ENCODE measurements at regions not wholly inside any gene's neighbourhood (a gene's known extent, or its start where the extent isn't known, plus 50 kb on each side); places are given as distances from the start of the nearest gene placed in this dataset.

DNA sequence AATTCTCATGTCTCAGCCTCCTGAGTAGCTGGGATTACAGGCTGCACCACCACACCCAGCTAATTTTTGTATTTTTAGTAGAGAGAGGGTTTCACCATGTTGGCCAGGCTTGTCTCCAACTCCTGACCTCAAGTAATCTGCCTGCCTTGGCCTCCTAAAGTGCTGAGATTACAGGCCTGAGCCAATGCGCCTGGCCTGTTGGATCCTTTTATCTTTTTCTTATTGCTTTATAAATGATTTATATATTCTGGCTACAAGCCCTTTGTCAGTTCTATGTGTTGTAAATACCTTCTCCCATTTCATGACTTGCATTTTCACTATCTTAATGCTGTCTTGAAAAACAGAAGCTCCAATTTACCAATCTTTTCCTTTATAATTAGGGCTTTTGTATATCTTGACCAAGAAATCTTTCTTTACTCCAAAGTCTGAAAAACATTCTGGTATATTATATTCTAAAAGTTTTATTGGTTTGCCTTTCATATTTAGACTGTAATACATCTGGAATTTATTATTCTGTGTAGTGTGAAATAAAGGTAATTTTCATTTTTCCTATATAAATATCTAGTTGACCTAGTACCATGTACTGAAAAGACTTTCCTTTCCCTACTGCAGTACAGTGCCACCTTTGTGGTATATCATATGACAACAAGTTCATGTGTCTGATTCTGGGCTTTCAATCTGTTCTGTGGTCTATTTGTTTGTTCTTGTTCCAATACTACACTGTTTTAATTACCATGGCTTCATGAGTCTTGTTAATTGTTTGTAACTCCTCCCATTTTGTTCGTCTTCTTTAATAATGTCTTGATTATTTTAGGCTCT, 52.9 kb upstream of the RNU6-1 start:
- DNase-seq: no peak

DNA sequence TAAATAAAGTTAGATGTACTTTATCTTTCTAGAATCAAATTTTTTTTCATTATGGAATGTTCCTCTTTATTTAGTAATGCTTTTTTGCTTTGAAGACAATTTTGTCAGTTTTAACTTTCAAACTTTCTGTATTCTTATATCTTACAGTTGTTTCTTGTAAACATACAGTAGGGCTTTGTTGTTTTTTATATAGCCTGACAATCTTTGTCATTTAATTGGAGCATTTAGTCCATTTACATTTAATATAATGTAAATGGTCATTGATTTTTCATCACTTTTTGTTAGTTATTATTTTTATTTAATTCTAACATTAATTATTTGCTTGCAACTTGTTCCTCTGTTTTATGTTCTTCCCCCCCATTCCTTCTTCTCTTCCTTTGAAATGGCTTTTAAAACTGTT, 55.4 kb upstream of the RNU6-1 start:
- no peak for DNase-seq

DNA sequence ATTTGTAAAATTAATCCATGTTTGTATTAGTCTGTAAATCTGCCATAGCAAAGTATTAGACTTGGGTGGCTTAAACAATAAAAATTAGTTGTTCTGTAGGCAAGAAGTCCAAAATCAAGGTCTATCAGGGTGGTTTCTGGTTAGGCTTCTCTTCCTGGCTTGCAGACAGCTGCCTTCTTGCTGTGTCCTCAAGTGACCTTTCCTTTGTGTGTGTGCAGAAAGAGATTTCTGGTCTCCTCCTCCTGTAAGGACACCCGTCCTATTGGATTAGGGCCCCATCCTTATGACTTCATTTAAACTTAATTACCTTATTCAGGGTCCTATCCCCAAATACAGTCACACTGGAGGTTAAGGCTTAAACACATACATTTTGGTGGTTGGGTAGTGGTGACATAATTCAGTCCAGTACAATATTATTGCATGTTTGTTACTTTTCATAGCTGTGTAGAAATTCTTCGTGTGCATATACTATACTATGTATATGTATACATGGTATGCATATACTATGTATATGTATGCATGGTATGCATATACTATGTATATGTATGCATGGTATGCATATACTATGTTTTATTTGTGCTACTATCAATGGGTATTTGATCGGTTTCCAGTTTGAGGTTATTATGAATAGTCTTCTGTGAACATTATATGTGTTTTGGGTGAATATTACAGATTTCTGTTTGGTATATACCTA, 57.9 kb upstream of the RNU6-1 start:
- no peak for DNase-seq

DNA sequence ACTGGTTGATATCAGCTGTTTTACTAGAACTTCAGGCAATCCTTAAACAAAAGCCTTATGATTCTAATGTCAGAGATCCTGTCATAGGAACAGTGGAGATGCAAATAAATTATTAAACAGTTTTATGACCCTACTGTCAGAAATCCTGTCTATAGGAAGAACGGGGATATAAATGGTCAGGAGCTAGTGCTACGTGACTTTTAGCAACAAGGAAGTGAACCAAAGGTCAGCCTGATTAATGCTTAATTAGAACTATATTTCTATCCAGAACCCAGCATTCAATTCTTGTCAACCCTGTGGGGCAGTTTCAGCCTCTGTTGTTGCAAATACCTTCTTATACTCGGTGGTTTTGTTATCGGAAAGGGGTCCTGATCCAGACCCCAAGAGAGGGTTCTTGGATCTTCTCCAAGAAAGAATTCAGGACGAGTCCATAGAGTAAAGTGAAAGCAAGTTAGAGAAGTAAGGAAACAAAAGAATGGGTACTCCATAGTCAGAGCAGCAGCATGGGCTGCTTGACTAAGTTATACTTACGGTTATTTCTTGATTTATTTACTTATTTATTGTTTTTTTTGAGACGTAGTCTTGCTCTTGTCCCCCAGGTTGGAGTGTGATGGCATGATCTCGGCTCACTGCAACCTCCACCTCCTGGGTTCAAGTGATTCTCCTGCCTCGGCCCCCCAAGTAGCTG, 59.9 kb upstream of the RNU6-1 start:
- no peak for DNase-seq

DNA sequence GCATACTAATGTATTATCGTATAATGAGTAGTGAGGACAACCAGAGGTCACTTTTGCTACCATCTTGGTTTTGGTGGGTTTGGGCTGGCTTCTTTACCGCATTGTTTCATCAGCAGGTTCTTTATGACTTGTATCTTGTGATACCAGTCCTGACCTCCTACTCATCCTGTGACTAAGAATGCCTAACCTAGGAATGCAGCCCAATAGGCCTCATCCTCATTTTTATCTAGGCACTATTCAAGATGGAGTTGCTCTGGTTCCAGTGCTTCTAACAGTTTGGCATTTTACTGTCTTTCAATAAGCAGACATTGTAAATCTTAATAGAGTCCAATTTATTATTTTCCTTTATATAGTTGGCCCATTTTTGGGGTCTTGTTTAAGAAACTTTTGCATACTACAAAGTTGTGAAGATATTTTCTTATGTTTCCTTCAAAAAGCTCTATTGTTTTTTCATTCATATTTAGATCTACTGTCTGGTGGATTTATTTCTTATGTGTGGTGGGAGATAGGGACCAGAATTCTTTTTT, 60.8 kb upstream of the RNU6-1 start:
- no peak for DNase-seq

DNA sequence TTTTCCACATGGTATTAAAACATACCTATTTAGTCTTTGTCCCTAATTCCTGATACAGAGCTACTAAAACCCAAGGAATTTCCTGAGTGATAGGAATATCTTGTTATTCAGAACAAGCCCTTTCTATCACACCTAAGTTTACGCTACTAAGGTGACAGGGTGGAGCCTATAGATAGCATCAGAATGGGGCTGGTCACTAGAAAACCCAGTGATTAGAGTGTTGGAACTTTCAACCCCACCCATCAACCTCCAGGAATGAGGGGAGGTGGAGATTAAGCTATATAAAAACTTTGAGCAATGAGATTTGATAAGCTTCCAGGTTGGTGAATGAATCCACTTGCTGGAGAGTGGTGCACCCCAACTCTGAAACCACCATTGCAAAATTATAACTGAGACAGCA, 62.1 kb upstream of the RNU6-1 start:
- no peak for DNase-seq

DNA sequence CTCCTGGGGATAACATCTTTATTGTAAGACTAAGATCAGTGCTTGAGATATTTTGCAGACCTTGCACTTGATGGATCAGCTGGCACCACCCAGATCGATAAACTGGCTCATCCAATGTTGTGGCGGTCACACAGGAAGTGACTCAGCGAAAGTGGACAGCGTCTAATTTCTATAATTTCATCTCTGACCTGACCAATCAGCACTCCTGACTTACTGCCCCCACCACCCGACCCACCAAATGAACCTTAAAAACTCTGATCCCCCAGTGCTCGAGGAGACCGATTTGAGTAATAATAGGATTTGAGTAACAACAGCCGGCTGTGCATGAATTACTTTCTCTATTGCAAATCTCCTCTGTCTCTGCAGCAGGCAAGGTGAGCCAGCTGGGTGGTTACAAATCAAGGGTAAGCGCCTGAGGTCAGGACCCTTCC, 62.7 kb upstream of the RNU6-1 start:
- no peak for DNase-seq

DNA sequence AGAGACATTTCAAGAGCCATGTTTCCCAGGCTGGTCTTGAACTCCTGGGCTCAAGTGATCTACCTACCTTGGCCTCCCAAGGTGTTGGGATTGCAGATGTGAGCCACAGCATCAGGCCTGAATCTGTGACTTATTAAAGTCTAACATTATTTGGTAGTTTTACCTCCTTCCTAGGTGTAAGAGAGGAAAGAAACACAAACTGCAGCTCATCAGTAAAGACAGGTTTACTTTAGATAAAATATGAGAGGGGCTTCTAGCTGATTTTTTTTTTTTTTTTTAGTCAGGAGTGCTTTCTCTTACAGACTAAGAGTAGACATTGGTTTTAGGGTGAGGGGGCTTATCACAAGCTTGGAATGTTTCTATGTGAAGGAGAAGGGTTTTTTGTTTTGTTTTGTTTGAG, 63.9 kb upstream of the RNU6-1 start:
- DNase-seq: no peak

DNA sequence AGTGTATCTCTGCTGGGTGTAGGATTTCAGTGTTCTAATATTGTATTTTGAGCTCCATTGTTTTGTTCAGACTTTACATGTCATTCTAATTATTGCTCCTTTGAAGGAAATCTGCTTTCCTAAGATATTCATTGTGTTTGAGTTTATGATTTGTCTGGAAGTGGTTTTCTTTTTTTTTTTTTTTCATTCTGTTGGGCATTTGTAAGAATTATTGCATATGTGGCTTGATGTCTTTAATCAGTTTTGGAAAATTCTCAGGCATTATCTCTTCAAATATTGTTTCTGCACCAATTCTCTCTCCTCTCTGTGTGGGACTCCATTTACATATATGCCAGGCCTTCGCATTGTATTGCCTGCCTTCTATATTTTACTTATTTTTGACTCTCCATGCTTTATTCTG, 65.8 kb upstream of the RNU6-1 start:
- no peak for DNase-seq

DNA sequence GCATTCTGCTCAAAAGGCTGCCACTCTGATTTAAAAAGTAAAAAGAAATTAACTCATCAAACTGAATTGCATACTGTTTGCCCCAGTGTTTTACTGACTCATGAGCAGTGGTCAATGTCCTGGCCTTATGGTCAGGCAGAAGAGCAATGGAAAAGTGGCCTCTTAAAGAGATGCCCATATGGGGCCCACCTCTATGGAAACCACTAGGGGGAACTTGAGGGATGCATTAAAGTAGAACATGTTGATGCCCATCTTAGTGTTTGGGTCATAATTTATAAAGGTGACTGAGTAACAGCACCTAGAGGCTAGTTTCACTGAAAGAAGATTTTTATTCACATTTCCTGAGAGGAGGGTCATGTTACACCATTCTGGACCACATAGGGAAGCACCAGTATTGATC, 66.5 kb upstream of the RNU6-1 start:
- no peak for DNase-seq

DNA sequence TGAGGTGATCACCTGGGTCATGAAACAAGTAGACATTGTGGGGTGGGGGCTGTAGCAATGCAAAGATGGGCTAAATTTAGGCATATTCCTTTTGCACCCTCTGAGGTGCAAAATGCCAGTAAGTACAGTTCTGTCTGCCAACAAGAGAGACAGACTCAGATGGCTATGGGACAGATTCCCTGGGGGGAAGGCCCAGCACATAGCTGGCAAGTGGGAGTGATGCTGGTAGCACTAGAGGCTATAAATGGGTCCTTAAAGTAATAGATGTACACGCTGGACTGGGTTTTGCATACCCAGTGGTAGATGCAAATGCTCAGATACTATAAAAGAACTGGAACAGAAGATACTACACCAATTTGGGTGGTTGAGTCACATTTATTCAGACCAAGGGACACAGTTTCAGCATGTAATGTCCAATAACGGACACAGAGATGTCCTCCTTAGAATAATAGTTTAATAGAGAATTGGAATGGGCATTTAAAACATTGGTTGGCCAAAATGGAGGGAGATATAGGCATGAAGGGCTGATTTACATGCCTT, 67.4 kb upstream of the RNU6-1 start:
- no peak for DNase-seq

DNA sequence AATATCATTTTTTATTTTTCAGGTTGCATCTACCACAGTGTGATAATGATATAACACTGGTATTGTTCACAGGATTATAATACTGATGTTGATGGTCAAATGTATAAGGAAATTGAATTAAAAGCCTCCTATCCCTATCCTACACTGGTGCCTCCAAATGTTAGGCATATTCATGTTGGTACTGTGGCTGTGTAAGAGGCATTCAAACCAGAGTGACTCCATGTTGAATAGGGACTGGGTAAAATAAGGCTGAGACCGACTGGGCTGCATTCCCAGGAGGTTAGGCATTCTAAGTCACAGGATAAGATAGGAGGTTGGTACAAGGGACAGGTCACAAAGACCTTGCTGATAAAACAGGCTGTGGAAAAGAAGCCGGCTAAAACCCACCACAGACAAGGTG, 68.9 kb upstream of the RNU6-1 start:
- no peak for DNase-seq

DNA sequence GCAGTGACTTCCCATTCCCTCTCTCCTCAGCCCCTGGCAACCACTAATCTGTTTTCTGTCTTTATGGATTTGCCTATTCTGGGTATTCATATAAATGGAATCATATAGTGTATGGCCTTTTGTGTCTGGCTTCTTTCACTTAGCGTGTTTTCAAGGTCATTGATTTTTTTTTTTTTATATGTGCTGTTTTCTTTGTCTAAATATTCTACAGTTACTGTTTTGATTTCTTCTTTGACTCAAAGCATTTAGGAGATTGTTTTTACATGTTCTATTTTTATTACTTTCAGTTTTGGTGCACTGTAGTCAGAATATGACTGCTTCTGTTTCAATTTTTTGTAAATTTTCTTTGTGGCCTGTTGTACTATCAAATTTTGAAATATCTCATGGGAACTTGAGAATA, 71.9 kb upstream of the RNU6-1 start:
- no peak for DNase-seq

DNA sequence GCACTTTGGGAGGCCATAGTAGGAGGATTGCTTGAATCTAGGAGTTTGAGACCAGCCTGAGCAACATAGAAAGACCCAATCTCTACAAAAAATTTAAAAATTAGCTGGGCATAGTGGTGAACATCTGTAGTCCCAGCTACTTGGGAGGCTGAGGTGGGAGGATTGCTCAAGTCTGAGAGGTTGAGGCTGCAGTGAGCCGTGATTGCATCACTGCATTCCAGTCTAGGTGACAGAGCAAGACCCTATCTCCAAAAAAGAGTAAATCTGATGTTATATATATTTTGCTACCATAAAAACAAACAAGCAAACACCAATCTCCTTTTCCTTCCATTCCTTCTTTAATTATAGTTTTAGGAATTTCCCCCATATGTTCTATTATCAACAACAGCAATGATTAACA, 74.2 kb upstream of the RNU6-1 start:
- DNase-seq: no peak

DNA sequence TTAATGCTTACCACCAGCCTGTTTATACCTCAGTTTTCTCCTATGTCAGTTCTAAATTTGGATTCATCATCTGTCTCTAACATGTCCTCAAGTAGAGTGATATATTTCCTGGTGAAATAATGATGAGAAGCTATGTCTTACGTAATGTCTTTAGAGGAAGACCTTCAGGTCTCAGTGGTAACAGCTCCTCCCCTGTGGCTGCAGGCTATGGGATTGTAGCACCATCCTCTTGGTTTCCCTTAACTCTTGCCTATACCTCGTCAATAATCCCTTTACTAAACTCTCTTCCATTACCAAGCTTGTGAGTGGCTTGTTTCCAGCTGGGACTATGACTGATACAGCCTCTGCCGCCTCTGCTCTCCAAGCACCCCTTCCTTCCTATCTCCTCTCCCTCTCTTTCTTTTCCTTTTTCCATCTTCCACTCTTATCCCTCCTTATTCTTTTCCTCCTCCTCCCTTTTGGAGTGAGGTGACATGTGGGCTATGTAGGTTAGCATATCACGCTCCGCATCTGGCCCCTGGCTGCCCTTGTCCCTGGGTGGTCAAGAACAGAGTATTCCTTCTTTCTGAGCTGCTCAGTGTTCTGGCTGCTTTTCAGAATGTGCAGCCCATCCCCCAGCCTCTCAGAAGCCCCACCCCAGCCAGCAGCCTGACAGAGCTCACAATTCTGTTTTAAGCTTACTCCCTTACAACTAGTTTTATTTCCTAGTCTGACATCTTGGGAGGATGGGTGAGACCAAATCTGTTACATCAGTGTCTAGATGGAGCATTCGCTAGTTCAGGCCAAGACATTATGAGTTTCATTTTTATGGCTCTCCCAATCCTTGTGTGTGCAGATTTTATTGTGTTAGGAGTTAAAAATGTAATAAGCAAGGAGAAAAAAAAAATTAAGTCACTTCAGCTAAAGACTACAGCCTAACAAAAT, 75.0 kb upstream of the RNU6-1 start:
- DNase-seq: peak; percentile 66 to 75

DNA sequence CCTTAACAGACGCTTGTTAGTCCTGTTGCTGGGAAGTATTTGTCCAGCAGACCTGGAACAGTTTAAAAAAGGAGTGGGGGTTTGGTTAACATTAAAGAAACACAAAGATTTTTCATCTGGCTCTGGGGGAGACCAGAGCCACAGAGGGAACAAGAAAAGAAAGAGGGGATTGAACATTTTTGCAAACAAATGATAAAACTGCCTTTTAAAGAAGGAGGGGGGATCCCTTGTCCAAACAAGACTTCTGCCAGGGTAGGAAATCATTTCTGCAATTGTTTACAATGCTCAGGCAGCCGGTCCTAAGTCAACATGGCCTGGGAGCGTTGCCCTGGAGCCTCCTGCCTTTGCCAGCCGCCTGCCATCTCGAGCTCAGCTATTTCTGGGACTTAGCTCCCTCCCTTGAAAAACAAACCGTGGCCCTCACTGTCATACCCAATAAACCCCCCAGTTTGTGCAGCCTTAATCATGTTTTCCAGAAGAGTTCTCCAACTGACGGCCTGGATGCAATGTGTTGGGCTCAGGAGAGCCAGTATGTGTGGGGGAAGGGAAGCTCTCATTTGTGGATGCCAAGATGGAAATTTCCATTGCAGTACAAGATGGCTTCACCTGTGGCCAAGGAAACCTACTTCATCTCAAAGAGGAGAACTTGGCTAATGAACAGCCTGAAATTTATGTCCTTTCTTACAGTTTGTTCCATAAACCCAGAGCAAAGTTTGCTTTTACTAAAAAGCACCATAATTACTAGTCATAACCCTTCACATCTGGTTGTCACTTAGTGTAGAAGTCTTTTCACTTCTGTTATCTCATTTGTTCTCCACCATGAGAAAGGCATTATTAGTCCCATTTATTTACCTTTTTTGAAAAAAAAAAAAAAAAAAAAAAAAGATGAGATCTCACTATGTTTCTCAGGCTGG, 75.9 kb upstream of the RNU6-1 start:
- peak; percentile 80 to 82 for DNase-seq

DNA sequence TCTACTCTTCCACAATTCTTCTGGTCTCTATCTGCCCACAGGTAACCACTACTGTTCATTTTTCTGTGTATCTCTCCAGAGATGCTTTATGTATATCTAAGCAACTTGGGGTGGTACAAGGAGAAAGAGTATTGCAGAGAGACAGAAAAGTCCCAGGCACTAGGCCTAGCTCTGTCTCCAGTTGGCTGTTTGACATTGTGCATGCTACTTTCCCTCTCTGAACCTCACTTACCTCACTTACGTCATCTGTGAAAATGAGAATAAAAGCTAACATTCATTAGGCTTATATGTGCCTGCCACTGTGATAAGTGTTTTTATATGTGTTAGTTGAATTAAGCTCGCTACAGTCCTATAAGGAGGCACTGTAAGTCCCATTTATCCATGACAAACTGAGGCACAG, 76.7 kb upstream of the RNU6-1 start:
- DNase-seq: no peak

DNA sequence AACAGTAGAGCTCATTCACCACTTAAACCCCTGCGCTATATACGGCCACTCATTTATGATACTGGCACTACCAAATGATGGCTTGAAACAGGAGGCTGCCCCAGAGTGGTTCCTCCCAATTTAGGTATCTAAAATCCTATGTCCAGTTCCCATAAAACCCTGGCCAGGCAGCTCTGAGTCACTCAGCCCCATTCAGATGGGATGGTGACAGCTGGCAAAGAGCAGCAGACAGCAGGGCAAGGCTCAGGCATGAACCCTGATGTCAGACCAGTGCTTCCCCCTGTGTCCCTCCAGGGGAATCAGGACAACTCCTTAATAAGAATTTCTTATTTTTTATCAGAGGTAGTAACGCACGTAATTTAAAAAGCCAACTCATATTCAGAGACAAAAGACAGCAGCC, 77.2 kb upstream of the RNU6-1 start:
- DNase-seq: peak in 1 of 2 experiments; percentile 65

DNA sequence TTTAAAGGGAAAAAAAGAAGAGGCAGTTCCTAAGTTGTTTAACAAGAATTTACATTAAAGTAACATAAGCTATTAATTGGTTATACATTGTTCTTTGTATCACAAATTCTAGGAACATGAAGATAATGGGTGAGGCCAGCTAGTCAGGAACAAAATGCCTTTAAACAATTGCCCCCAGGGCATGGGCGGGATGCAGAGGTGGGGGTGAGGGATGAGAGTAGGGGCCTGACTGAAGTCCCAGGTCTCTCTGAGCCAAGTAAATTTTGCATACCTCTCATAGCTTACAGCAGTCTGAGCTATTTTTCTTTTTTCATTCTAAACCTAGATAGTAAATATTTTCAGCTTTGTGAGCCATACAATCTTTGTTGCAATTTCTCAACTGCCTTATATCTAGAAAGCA, 77.8 kb upstream of the RNU6-1 start:
- DNase-seq: no peak

DNA sequence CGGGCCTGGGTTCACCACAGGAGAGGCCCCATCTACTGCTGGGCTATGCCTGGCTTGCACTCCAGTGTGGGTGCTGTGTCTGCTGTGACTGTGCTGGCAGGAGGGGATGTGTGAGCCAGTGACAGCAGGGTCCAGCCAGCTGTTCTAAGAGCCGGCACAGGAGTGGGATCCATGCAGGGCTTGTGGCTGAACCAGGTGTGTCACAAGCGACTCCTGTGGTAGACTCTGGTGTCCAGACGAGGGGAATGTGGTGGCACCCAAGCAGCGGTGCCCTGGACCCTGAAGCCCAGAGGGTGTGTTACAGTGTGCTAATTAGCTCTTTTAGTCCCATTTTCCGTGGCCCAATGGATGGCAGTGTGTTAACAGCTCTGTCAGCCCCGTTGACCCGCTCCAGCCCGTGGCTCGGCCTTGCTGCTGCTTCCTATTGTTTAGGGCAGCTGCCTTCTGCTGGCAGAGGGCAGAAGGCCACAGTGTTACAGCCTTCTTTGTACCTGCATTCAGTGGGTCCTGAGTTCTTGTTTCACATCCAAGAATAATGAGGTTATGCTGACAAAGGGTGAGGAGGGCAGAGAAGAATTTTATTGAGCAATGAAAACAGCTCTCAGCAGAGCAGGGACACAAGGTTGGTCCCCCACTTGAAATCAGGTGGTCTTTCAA, 78.5 kb upstream of the RNU6-1 start:
- no peak for DNase-seq
